WTC11 (cell line): ENCODE measurements at regions not wholly inside any gene's neighbourhood (a gene's known extent, or its start where the extent isn't known, plus 50 kb on each side); places are given as distances from the start of the nearest gene placed in this dataset.

Experiments used
- ATAC-seq: fragments of 200-7000 bp; cut with Tn5 transposase; 2 replicates; pipeline ENCODE4 v1.10.0; 2021; ENCODE audit warnings: mild to moderate bottlenecking, moderate library complexity
- CTCF ChIA-PET: fragments of 300-600 bp; sonication (Branson Sonifier 250); formaldehyde crosslinking; loops from one replicate; lab custom pipeline; 2021; ENCODE audit warnings: antibody characterized with exemption; lab: Charles Lee
- POLR2A ChIA-PET: fragments of 350-600 bp; sonication (Branson Sonifier 250); formaldehyde crosslinking; loops from one replicate; lab custom pipeline; 2021; ENCODE audit warnings: antibody characterized with exemption; lab: Charles Lee
- DNase-seq: peaks from one replicate; pipeline ENCODE4 v3.0.0; 2021; ENCODE audit warnings: low spot score
- H3K27ac Mint-ChIP-seq: 2 replicates; pipeline ENCODE4 v1.8.0; 2021; ENCODE audit warnings: mixed read lengths
- H3K27me3 Mint-ChIP-seq: 2 replicates; pipeline ENCODE4 v1.8.0; 2021; ENCODE audit warnings: low read depth, mild to moderate bottlenecking, moderate library complexity, mixed read lengths
- H3K36me3 Mint-ChIP-seq: 2 replicates; pipeline ENCODE4 v1.8.0; 2021; ENCODE audit warnings: mixed read lengths
- H3K4me1 Mint-ChIP-seq: 2 replicates; pipeline ENCODE4 v1.8.0; 2022; ENCODE audit warnings: mixed read lengths
- H3K4me3 Mint-ChIP-seq: 2 replicates; pipeline ENCODE4 v1.8.0; 2021; ENCODE audit warnings: mild to moderate bottlenecking, moderate library complexity, mixed read lengths
- H3K9me3 Mint-ChIP-seq: 2 replicates; pipeline ENCODE4 v1.8.0; 2021; ENCODE audit warnings: mixed read lengths
- E2F1 ChIP-seq: sonication (generic); formaldehyde crosslinking; IDR thresholded peaks from 2 replicates; pipeline ENCODE4 v1.8.0; 2022; ENCODE audit warnings: mild to moderate bottlenecking, missing genetic modification reagents
- FOXP1 ChIP-seq: sonication (generic); formaldehyde crosslinking; IDR thresholded peaks from 2 replicates; pipeline ENCODE4 v1.8.0; 2022; ENCODE audit warnings: missing genetic modification reagents, mild to moderate bottlenecking, moderate library complexity, borderline replicate concordance
- GRHL2 ChIP-seq: fragments of 250-450 bp; sonication (Bioruptor Pico); IDR thresholded peaks from 2 replicates; pipeline ENCODE4 v1.8.0; 2022; ENCODE audit warnings: mild to moderate bottlenecking, moderate library complexity; ENCODE audit not compliant: insufficient replicate concordance, severe bottlenecking
- JAZF1 ChIP-seq: fragments of 250-450 bp; sonication (Bioruptor Pico); IDR thresholded peaks from 2 replicates; pipeline ENCODE4 v1.9.0; 2021; ENCODE audit warnings: moderate library complexity, mild to moderate bottlenecking, inconsistent platforms
- MLX ChIP-seq: sonication (generic); formaldehyde crosslinking; IDR thresholded peaks from 2 replicates; pipeline ENCODE4 v1.8.1; 2023; ENCODE audit warnings: mild to moderate bottlenecking, missing genetic modification reagents, moderate library complexity
- MXD4 ChIP-seq: fragments of 250-450 bp; sonication (Bioruptor Pico); IDR thresholded peaks from 2 replicates; pipeline ENCODE4 v1.8.0; 2021; ENCODE audit warnings: mild to moderate bottlenecking, moderate library complexity, borderline replicate concordance
- MYBL2 ChIP-seq: sonication (generic); formaldehyde crosslinking; IDR thresholded peaks from 2 replicates; pipeline ENCODE4 v1.8.1; 2023; ENCODE audit warnings: mild to moderate bottlenecking, moderate library complexity, missing genetic modification reagents
- NR2C2 ChIP-seq: sonication (generic); formaldehyde crosslinking; IDR thresholded peaks from 2 replicates; pipeline ENCODE4 v1.8.0; 2022; ENCODE audit warnings: mild to moderate bottlenecking, missing genetic modification reagents
- TP53 ChIP-seq: sonication (generic); formaldehyde crosslinking; IDR thresholded peaks from 2 replicates; pipeline ENCODE4 v1.8.1; 2023; ENCODE audit warnings: mild to moderate bottlenecking, missing genetic modification reagents
- USF2 ChIP-seq: sonication (generic); formaldehyde crosslinking; IDR thresholded peaks from 2 replicates; pipeline ENCODE4 v1.8.1; 2023; ENCODE audit warnings: mild to moderate bottlenecking, missing genetic modification reagents, moderate library complexity
- ZNF138 ChIP-seq: sonication (generic); formaldehyde crosslinking; conservative IDR thresholded peaks from 2 replicates; pipeline ENCODE4 v1.8.1; 2022; ENCODE audit warnings: mild to moderate bottlenecking, moderate library complexity, missing genetic modification reagents
- ZNF232 ChIP-seq: sonication (generic); formaldehyde crosslinking; IDR thresholded peaks from 2 replicates; pipeline ENCODE4 v1.8.0; 2022; ENCODE audit warnings: mild to moderate bottlenecking, missing genetic modification reagents
- ZNF416 ChIP-seq: fragments of 250-450 bp; sonication (Bioruptor Pico); IDR thresholded peaks from 2 replicates; pipeline ENCODE4 v1.9.0; 2021; ENCODE audit warnings: mild to moderate bottlenecking, inconsistent platforms
- TF ChIP-seq, protein P1 (sequence below): fragments of 250-450 bp; sonication (Bioruptor Pico); IDR thresholded peaks from 2 replicates; pipeline ENCODE4 v1.9.0; 2021; ENCODE audit warnings: mild to moderate bottlenecking, borderline replicate concordance
- TF ChIP-seq, protein P2 (sequence below): sonication (generic); formaldehyde crosslinking; IDR thresholded peaks from 2 replicates; pipeline ENCODE4 v1.8.0; 2022; ENCODE audit warnings: mild to moderate bottlenecking, missing genetic modification reagents
- TF ChIP-seq, protein P3 (sequence below): fragments of 200-600 bp; IDR thresholded peaks from 2 replicates; pipeline ENCODE4 v1.8.0; 2022; ENCODE audit warnings: antibody characterized with exemption
- TF ChIP-seq, protein P4 (sequence below): sonication (generic); formaldehyde crosslinking; IDR thresholded peaks from 2 replicates; pipeline ENCODE4 v1.8.0; 2022; ENCODE audit warnings: missing genetic modification reagents
- TF ChIP-seq, protein P5 (sequence below): sonication (generic); formaldehyde crosslinking; IDR thresholded peaks from 2 replicates; pipeline ENCODE4 v1.8.0; 2023; ENCODE audit warnings: missing genetic modification reagents

GRCh38 chr11:70727899-70728620, 329.7 kb downstream of the CTTN start:
- H3K36me3 Mint-ChIP-seq: peaks cover 5% of the 10 kb centered on the region; the same call in 1 of the 2 replicates
- peak; percentile 31 for ATAC-seq
- no peaks in the 10 kb centered on the region; the same call in 1 of the 2 replicates for H3K27me3 Mint-ChIP-seq
- peaks cover 14% of the 10 kb centered on the region for H3K4me1 Mint-ChIP-seq
- TF ChIP-seq ZNF138 (CRISPR knock-in tag) (no peak), E2F1 (no peak), MYBL2 (CRISPR knock-in tag) (no peak), ZNF232 (CRISPR knock-in tag) (no peak), JAZF1 (CRISPR knock-in tag) (no peak)
- TF ChIP-seq, protein P1, sequence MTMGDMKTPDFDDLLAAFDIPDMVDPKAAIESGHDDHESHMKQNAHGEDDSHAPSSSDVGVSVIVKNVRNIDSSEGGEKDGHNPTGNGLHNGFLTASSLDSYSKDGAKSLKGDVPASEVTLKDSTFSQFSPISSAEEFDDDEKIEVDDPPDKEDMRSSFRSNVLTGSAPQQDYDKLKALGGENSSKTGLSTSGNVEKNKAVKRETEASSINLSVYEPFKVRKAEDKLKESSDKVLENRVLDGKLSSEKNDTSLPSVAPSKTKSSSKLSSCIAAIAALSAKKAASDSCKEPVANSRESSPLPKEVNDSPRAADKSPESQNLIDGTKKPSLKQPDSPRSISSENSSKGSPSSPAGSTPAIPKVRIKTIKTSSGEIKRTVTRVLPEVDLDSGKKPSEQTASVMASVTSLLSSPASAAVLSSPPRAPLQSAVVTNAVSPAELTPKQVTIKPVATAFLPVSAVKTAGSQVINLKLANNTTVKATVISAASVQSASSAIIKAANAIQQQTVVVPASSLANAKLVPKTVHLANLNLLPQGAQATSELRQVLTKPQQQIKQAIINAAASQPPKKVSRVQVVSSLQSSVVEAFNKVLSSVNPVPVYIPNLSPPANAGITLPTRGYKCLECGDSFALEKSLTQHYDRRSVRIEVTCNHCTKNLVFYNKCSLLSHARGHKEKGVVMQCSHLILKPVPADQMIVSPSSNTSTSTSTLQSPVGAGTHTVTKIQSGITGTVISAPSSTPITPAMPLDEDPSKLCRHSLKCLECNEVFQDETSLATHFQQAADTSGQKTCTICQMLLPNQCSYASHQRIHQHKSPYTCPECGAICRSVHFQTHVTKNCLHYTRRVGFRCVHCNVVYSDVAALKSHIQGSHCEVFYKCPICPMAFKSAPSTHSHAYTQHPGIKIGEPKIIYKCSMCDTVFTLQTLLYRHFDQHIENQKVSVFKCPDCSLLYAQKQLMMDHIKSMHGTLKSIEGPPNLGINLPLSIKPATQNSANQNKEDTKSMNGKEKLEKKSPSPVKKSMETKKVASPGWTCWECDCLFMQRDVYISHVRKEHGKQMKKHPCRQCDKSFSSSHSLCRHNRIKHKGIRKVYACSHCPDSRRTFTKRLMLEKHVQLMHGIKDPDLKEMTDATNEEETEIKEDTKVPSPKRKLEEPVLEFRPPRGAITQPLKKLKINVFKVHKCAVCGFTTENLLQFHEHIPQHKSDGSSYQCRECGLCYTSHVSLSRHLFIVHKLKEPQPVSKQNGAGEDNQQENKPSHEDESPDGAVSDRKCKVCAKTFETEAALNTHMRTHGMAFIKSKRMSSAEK (CRISPR knock-in tag): no peak
- TF ChIP-seq, protein P2, sequence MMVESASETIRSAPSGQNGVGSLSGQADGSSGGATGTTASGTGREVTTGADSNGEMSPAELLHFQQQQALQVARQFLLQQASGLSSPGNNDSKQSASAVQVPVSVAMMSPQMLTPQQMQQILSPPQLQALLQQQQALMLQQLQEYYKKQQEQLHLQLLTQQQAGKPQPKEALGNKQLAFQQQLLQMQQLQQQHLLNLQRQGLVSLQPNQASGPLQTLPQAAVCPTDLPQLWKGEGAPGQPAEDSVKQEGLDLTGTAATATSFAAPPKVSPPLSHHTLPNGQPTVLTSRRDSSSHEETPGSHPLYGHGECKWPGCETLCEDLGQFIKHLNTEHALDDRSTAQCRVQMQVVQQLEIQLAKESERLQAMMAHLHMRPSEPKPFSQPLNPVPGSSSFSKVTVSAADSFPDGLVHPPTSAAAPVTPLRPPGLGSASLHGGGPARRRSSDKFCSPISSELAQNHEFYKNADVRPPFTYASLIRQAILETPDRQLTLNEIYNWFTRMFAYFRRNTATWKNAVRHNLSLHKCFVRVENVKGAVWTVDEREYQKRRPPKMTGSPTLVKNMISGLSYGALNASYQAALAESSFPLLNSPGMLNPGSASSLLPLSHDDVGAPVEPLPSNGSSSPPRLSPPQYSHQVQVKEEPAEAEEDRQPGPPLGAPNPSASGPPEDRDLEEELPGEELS (CRISPR knock-in tag): no peak
- TF ChIP-seq, protein P3, sequence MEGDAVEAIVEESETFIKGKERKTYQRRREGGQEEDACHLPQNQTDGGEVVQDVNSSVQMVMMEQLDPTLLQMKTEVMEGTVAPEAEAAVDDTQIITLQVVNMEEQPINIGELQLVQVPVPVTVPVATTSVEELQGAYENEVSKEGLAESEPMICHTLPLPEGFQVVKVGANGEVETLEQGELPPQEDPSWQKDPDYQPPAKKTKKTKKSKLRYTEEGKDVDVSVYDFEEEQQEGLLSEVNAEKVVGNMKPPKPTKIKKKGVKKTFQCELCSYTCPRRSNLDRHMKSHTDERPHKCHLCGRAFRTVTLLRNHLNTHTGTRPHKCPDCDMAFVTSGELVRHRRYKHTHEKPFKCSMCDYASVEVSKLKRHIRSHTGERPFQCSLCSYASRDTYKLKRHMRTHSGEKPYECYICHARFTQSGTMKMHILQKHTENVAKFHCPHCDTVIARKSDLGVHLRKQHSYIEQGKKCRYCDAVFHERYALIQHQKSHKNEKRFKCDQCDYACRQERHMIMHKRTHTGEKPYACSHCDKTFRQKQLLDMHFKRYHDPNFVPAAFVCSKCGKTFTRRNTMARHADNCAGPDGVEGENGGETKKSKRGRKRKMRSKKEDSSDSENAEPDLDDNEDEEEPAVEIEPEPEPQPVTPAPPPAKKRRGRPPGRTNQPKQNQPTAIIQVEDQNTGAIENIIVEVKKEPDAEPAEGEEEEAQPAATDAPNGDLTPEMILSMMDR: no peak
- DNase-seq: no peak
- POLR2A ChIA-PET: interaction anchor here (0.6 kb wide), 1 partner anchor 286 kb away, joined by 3 read pairs; no protein-coding TSS in a partner anchor
- no peak overlapping the region for H3K4me3 Mint-ChIP-seq
- CTCF ChIA-PET: no interaction called here
- H3K27ac Mint-ChIP-seq: peak overlapping the region; percentile 77
- H3K9me3 Mint-ChIP-seq: peaks cover 7% of the 10 kb centered on the region

DNA sequence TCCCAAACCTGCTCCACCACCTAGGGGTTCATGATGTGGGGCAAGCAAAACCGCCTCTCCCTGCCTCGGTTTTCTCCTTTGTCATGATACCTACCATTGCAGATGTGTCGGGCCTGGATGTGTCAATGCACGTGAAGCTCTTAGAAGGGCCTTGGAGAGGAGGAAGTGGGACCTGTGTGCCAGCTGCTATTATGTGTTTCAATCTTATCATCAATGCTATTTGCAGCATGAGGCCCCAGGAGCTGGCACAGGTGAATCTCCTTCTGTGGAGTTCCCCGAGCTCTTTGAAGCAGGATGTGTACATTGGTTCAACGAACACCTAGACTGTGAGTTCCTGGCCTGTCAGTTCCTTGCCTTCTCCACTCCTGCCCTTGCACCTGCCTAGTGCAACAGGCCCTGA, 331.6 kb downstream of the CTTN start:
- CTCF ChIA-PET: no interaction called here
- POLR2A ChIA-PET: interaction anchor here (0.7 kb wide), 1 partner anchor 30 kb away, joined by 3 read pairs; no protein-coding TSS in a partner anchor
- peaks cover 14% of the 10 kb centered on the region for H3K4me1 Mint-ChIP-seq
- no peak for ATAC-seq
- H3K4me3 Mint-ChIP-seq: no peak overlapping the region
- DNase-seq: peak; percentile 1
- H3K36me3 Mint-ChIP-seq: peaks cover 5% of the 10 kb centered on the region; the same call in 1 of the 2 replicates
- no peak overlapping the region for H3K27ac Mint-ChIP-seq
- H3K27me3 Mint-ChIP-seq: no peaks in the 10 kb centered on the region
- H3K9me3 Mint-ChIP-seq: peaks cover 7% of the 10 kb centered on the region
- TF ChIP-seq FOXP1 (CRISPR knock-in tag): no peak
- no peak for TF ChIP-seq GRHL2 (CRISPR knock-in tag)
- TF ChIP-seq TP53: no peak
- no peak for TF ChIP-seq NR2C2 (CRISPR knock-in tag)
- TF ChIP-seq MLX (CRISPR knock-in tag): no peak
- TF ChIP-seq, protein P4, sequence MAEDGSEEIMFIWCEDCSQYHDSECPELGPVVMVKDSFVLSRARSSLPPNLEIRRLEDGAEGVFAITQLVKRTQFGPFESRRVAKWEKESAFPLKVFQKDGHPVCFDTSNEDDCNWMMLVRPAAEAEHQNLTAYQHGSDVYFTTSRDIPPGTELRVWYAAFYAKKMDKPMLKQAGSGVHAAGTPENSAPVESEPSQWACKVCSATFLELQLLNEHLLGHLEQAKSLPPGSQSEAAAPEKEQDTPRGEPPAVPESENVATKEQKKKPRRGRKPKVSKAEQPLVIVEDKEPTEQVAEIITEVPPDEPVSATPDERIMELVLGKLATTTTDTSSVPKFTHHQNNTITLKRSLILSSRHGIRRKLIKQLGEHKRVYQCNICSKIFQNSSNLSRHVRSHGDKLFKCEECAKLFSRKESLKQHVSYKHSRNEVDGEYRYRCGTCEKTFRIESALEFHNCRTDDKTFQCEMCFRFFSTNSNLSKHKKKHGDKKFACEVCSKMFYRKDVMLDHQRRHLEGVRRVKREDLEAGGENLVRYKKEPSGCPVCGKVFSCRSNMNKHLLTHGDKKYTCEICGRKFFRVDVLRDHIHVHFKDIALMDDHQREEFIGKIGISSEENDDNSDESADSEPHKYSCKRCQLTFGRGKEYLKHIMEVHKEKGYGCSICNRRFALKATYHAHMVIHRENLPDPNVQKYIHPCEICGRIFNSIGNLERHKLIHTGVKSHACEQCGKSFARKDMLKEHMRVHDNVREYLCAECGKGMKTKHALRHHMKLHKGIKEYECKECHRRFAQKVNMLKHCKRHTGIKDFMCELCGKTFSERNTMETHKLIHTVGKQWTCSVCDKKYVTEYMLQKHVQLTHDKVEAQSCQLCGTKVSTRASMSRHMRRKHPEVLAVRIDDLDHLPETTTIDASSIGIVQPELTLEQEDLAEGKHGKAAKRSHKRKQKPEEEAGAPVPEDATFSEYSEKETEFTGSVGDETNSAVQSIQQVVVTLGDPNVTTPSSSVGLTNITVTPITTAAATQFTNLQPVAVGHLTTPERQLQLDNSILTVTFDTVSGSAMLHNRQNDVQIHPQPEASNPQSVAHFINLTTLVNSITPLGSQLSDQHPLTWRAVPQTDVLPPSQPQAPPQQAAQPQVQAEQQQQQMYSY (CRISPR knock-in tag): no peak
- TF ChIP-seq MXD4 (CRISPR knock-in tag): no peak
- TF ChIP-seq, protein P5, sequence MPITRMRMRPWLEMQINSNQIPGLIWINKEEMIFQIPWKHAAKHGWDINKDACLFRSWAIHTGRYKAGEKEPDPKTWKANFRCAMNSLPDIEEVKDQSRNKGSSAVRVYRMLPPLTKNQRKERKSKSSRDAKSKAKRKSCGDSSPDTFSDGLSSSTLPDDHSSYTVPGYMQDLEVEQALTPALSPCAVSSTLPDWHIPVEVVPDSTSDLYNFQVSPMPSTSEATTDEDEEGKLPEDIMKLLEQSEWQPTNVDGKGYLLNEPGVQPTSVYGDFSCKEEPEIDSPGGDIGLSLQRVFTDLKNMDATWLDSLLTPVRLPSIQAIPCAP (CRISPR knock-in tag): no peak
- TF ChIP-seq ZNF416 (CRISPR knock-in tag): no peak
- no peak for TF ChIP-seq USF2 (CRISPR knock-in tag)
